ENCODE measurements at regions not wholly inside any gene's neighbourhood (a gene's known extent, or its start where the extent isn't known, plus 50 kb on each side); places are given as distances from the start of the nearest gene placed in this dataset.

GRCh38 chr4:71841336-71841735, 57.5 kb upstream of the GC start:
- no peak overlapping the region for H3K4me3 ChIP-seq (ENCODE audit: control insufficient read depth in 1 of 7, extremely low read depth in 1 of 7, insufficient read depth in 4 of 7, low read depth in 2 of 7, low read length in 6 of 7)
- no peaks in the 10 kb centered on the region for H3K36me3 ChIP-seq (ENCODE audit: control insufficient read depth in 4 of 4, insufficient read depth in 4 of 4, low read length in 3 of 4)
- CTCF ChIA-PET, result interaction anchor here (1.1 kb wide), 1 partner anchor 14 kb away, joined by 3 read pairs; no protein-coding TSS in a partner anchor
- peaks cover 0 to 2% (median 0%) of the 10 kb centered on the region in 5 experiments for H3K9me3 ChIP-seq (ENCODE audit: control extremely low read depth in 1 of 5, control insufficient read depth in 4 of 5, insufficient read depth in 2 of 5, low read depth in 1 of 5, low read length in 4 of 5)
- POLR2A ChIA-PET, result no interaction called here
- DNase-seq, result no peak
- WGBS (ENCODE audit: insufficient coverage), result no CpG with 5 or more reads among the region's 2 CpGs
- H3K27me3 ChIP-seq (replicated peaks in 2 of 5; ENCODE audit: control insufficient read depth in 4 of 5, insufficient read depth in 5 of 5, low read length in 4 of 5), result no peaks in the 10 kb centered on the region
- no peak overlapping the region for H3K27ac ChIP-seq (ENCODE audit: insufficient read depth in 1 of 2, low read depth in 1 of 2, low read length in 2 of 2, poor library complexity in 1 of 2, severe bottlenecking in 2 of 2)
- no peaks in the 10 kb centered on the region for H3K4me1 ChIP-seq (ENCODE audit: control extremely low read depth in 1 of 4, control insufficient read depth in 4 of 4, insufficient read depth in 4 of 4, low read length in 3 of 4)

GRCh38 chr4:71847300-71847699, 63.4 kb upstream of the GC start:
- Histone ChIP-seq H3K9me3 (ENCODE audit: control extremely low read depth in 1 of 5, control insufficient read depth in 4 of 5, insufficient read depth in 2 of 5, low read depth in 1 of 5, low read length in 4 of 5) (peaks cover 0 to 2% (median 0%) of the 10 kb centered on the region in 5 experiments), H3K4me1 (ENCODE audit: control extremely low read depth in 1 of 4, control insufficient read depth in 4 of 4, insufficient read depth in 4 of 4, low read length in 3 of 4) (no peaks in the 10 kb centered on the region), H3K4me3 (ENCODE audit: control insufficient read depth in 1 of 7, extremely low read depth in 1 of 7, insufficient read depth in 4 of 7, low read depth in 2 of 7, low read length in 6 of 7) (no peak overlapping the region), H3K27ac (ENCODE audit: insufficient read depth in 1 of 2, low read depth in 1 of 2, low read length in 2 of 2, poor library complexity in 1 of 2, severe bottlenecking in 2 of 2) (no peak overlapping the region), H3K27me3 (replicated peaks in 2 of 5; ENCODE audit: control insufficient read depth in 4 of 5, insufficient read depth in 5 of 5, low read length in 4 of 5) (no peaks in the 10 kb centered on the region), H3K36me3 (ENCODE audit: control insufficient read depth in 4 of 4, insufficient read depth in 4 of 4, low read length in 3 of 4) (no peaks in the 10 kb centered on the region)
- ChIA-PET CTCF (no interaction called here), POLR2A (no interaction called here)
- no peak for DNase-seq
- 100% methylated on average over 1 of the region's 1 CpG for WGBS (ENCODE audit: insufficient coverage)

GRCh38 chr4:71855944-71856343, 72.1 kb upstream of the GC start:
- WGBS (ENCODE audit: insufficient coverage), result 100% methylated on average over 1 of the region's 1 CpG
- peaks cover 0 to 2% (median 0%) of the 10 kb centered on the region in 5 experiments for H3K9me3 ChIP-seq (ENCODE audit: control extremely low read depth in 1 of 5, control insufficient read depth in 4 of 5, insufficient read depth in 2 of 5, low read depth in 1 of 5, low read length in 4 of 5)
- CTCF ChIA-PET, result no interaction called here
- no peak overlapping the region for H3K27ac ChIP-seq (ENCODE audit: insufficient read depth in 1 of 2, low read depth in 1 of 2, low read length in 2 of 2, poor library complexity in 1 of 2, severe bottlenecking in 2 of 2)
- POLR2A ChIA-PET, result no interaction called here
- no peak overlapping the region for H3K4me3 ChIP-seq (ENCODE audit: control insufficient read depth in 1 of 7, extremely low read depth in 1 of 7, insufficient read depth in 4 of 7, low read depth in 2 of 7, low read length in 6 of 7)
- H3K36me3 ChIP-seq (ENCODE audit: control insufficient read depth in 4 of 4, insufficient read depth in 4 of 4, low read length in 3 of 4), result no peaks in the 10 kb centered on the region
- no peak for DNase-seq
- no peaks in the 10 kb centered on the region for H3K27me3 ChIP-seq (replicated peaks in 2 of 5; ENCODE audit: control insufficient read depth in 4 of 5, insufficient read depth in 5 of 5, low read length in 4 of 5)
- H3K4me1 ChIP-seq (ENCODE audit: control extremely low read depth in 1 of 4, control insufficient read depth in 4 of 4, insufficient read depth in 4 of 4, low read length in 3 of 4), result no peaks in the 10 kb centered on the region

GRCh38 chr4:71857713-71858451, 74.0 kb upstream of the GC start:
- H3K27ac ChIP-seq (ENCODE audit: insufficient read depth in 1 of 2, low read depth in 1 of 2, low read length in 2 of 2, poor library complexity in 1 of 2, severe bottlenecking in 2 of 2), result no peak overlapping the region
- no peaks in the 10 kb centered on the region for H3K4me1 ChIP-seq (ENCODE audit: control extremely low read depth in 1 of 4, control insufficient read depth in 4 of 4, insufficient read depth in 4 of 4, low read length in 3 of 4)
- no peaks in the 10 kb centered on the region for H3K27me3 ChIP-seq (replicated peaks in 2 of 5; ENCODE audit: control insufficient read depth in 4 of 5, insufficient read depth in 5 of 5, low read length in 4 of 5)
- DNase-seq, result peak in 1 of 3 donors; percentile 0
- 82% methylated on average over 8 of the region's 9 CpGs for WGBS (ENCODE audit: insufficient coverage)
- no peaks in the 10 kb centered on the region for H3K36me3 ChIP-seq (ENCODE audit: control insufficient read depth in 4 of 4, insufficient read depth in 4 of 4, low read length in 3 of 4)
- H3K9me3 ChIP-seq (ENCODE audit: control extremely low read depth in 1 of 5, control insufficient read depth in 4 of 5, insufficient read depth in 2 of 5, low read depth in 1 of 5, low read length in 4 of 5), result peaks cover 0 to 6% (median 0%) of the 10 kb centered on the region in 5 experiments
- CTCF ChIA-PET, result no interaction called here
- H3K4me3 ChIP-seq (ENCODE audit: control insufficient read depth in 1 of 7, extremely low read depth in 1 of 7, insufficient read depth in 4 of 7, low read depth in 2 of 7, low read length in 6 of 7), result no peak overlapping the region
- POLR2A ChIA-PET, result no interaction called here

- no peak for DNase-seq
- Histone ChIP-seq H3K27me3 (replicated peaks in 2 of 5; ENCODE audit: control insufficient read depth in 4 of 5, insufficient read depth in 5 of 5, low read length in 4 of 5) (no peaks in the 10 kb centered on the region), H3K27ac (ENCODE audit: insufficient read depth in 1 of 2, low read depth in 1 of 2, low read length in 2 of 2, poor library complexity in 1 of 2, severe bottlenecking in 2 of 2) (no peak overlapping the region), H3K4me1 (ENCODE audit: control extremely low read depth in 1 of 4, control insufficient read depth in 4 of 4, insufficient read depth in 4 of 4, low read length in 3 of 4) (no peaks in the 10 kb centered on the region), H3K36me3 (ENCODE audit: control insufficient read depth in 4 of 4, insufficient read depth in 4 of 4, low read length in 3 of 4) (no peaks in the 10 kb centered on the region), H3K9me3 (ENCODE audit: control extremely low read depth in 1 of 5, control insufficient read depth in 4 of 5, insufficient read depth in 2 of 5, low read depth in 1 of 5, low read length in 4 of 5) (peaks cover 0 to 22% (median 3%) of the 10 kb centered on the region in 5 experiments), H3K4me3 (ENCODE audit: control insufficient read depth in 1 of 7, extremely low read depth in 1 of 7, insufficient read depth in 4 of 7, low read depth in 2 of 7, low read length in 6 of 7) (no peak overlapping the region)
- ChIA-PET POLR2A (no interaction called here), CTCF (no interaction called here)
- WGBS (ENCODE audit: insufficient coverage), result 50% methylated on average over 1 of the region's 1 CpG
Observed at GRCh38 chr4:71860643-71861042, 76.8 kb upstream of the GC start.

GRCh38 chr4:71862315-71862714, 78.4 kb upstream of the GC start:
- ChIA-PET CTCF (no interaction called here), POLR2A (no interaction called here)

GRCh38 chr4:71863457-71863856, 79.6 kb upstream of the GC start:
- peaks cover 0 to 23% (median 7%) of the 10 kb centered on the region in 5 experiments for H3K9me3 ChIP-seq (ENCODE audit: control extremely low read depth in 1 of 5, control insufficient read depth in 4 of 5, insufficient read depth in 2 of 5, low read depth in 1 of 5, low read length in 4 of 5)
- no peak overlapping the region for H3K4me3 ChIP-seq (ENCODE audit: control insufficient read depth in 1 of 7, extremely low read depth in 1 of 7, insufficient read depth in 4 of 7, low read depth in 2 of 7, low read length in 6 of 7)
- 94% methylated on average over 2 of the region's 3 CpGs for WGBS (ENCODE audit: insufficient coverage)
- no peaks in the 10 kb centered on the region for H3K36me3 ChIP-seq (ENCODE audit: control insufficient read depth in 4 of 4, insufficient read depth in 4 of 4, low read length in 3 of 4)
- DNase-seq, result no peak
- no peaks in the 10 kb centered on the region for H3K27me3 ChIP-seq (replicated peaks in 2 of 5; ENCODE audit: control insufficient read depth in 4 of 5, insufficient read depth in 5 of 5, low read length in 4 of 5)
- POLR2A ChIA-PET, result no interaction called here
- no peaks in the 10 kb centered on the region for H3K4me1 ChIP-seq (ENCODE audit: control extremely low read depth in 1 of 4, control insufficient read depth in 4 of 4, insufficient read depth in 4 of 4, low read length in 3 of 4)
- H3K27ac ChIP-seq (ENCODE audit: insufficient read depth in 1 of 2, low read depth in 1 of 2, low read length in 2 of 2, poor library complexity in 1 of 2, severe bottlenecking in 2 of 2), result no peak overlapping the region
- CTCF ChIA-PET, result no interaction called here

More at GRCh38 chr4:71862315-71862714, 78.4 kb upstream of the GC start:
- Histone ChIP-seq H3K4me3 (ENCODE audit: control insufficient read depth in 1 of 7, extremely low read depth in 1 of 7, insufficient read depth in 4 of 7, low read depth in 2 of 7, low read length in 6 of 7) (no peak overlapping the region), H3K27me3 (replicated peaks in 2 of 5; ENCODE audit: control insufficient read depth in 4 of 5, insufficient read depth in 5 of 5, low read length in 4 of 5) (no peaks in the 10 kb centered on the region), H3K27ac (ENCODE audit: insufficient read depth in 1 of 2, low read depth in 1 of 2, low read length in 2 of 2, poor library complexity in 1 of 2, severe bottlenecking in 2 of 2) (no peak overlapping the region), H3K4me1 (ENCODE audit: control extremely low read depth in 1 of 4, control insufficient read depth in 4 of 4, insufficient read depth in 4 of 4, low read length in 3 of 4) (no peaks in the 10 kb centered on the region), H3K36me3 (ENCODE audit: control insufficient read depth in 4 of 4, insufficient read depth in 4 of 4, low read length in 3 of 4) (no peaks in the 10 kb centered on the region), H3K9me3 (ENCODE audit: control extremely low read depth in 1 of 5, control insufficient read depth in 4 of 5, insufficient read depth in 2 of 5, low read depth in 1 of 5, low read length in 4 of 5) (peaks cover 0 to 23% (median 7%) of the 10 kb centered on the region in 5 experiments)
- DNase-seq, result no peak
